Glutamatergic neuron (in vitro differentiated cells): ENCODE measurements at regions not wholly inside any gene's neighbourhood (a gene's known extent, or its start where the extent isn't known, plus 50 kb on each side); places are given as distances from the start of the nearest gene placed in this dataset.

Experiments used
- DNase-seq: peaks from one replicate; pipeline ENCODE4 v3.0.0; 2022
- H3K27ac Mint-ChIP-seq: one replicate; pipeline ENCODE4 v1.8.0; 2020; ENCODE audit warnings: mild to moderate bottlenecking, mixed read lengths, inconsistent platforms; ENCODE audit not compliant: unreplicated experiment
- H3K27me3 Mint-ChIP-seq: one replicate; pipeline ENCODE4 v1.8.0; 2020; ENCODE audit warnings: mild to moderate bottlenecking, moderate library complexity, mixed read lengths, inconsistent platforms; ENCODE audit not compliant: unreplicated experiment
- H3K36me3 Mint-ChIP-seq: one replicate; pipeline ENCODE4 v1.8.0; 2020; ENCODE audit warnings: mild to moderate bottlenecking, mixed read lengths, inconsistent platforms; ENCODE audit not compliant: unreplicated experiment
- H3K4me1 Mint-ChIP-seq: one replicate; pipeline ENCODE4 v1.8.0; 2020; ENCODE audit warnings: mild to moderate bottlenecking, low read depth, mixed read lengths, inconsistent platforms; ENCODE audit not compliant: unreplicated experiment
- H3K4me3 Mint-ChIP-seq: one replicate; pipeline ENCODE4 v1.8.0; 2020; ENCODE audit warnings: mild to moderate bottlenecking, mixed read lengths, inconsistent platforms; ENCODE audit not compliant: unreplicated experiment
- H3K9me3 Mint-ChIP-seq: one replicate; pipeline ENCODE4 v1.8.0; 2020; ENCODE audit warnings: mild to moderate bottlenecking, moderate library complexity, mixed read lengths, inconsistent platforms; ENCODE audit not compliant: unreplicated experiment
- CTCF ChIP-seq: fragments of 200-600 bp; sonication (generic); IDR thresholded peaks from one replicate; pipeline ENCODE4 v1.5.0; 2021; ENCODE audit not compliant: partially characterized antibody, unreplicated experiment

GRCh38 chr10:131006458-131007256, 304.9 kb downstream of the TCERG1L start:
- H3K4me3 Mint-ChIP-seq: no peak overlapping the region
- no peak for TF ChIP-seq CTCF
- no peaks in the 10 kb centered on the region for H3K27me3 Mint-ChIP-seq
- H3K4me1 Mint-ChIP-seq: peaks cover 6% of the 10 kb centered on the region
- DNase-seq: no peak
- no peak overlapping the region for H3K27ac Mint-ChIP-seq
- peaks cover 6% of the 10 kb centered on the region for H3K9me3 Mint-ChIP-seq
- no peaks in the 10 kb centered on the region for H3K36me3 Mint-ChIP-seq

GRCh38 chr10:131009791-131010190, 301.7 kb downstream of the TCERG1L start:
- no peaks in the 10 kb centered on the region for H3K27me3 Mint-ChIP-seq
- no peak for DNase-seq
- no peaks in the 10 kb centered on the region for H3K36me3 Mint-ChIP-seq
- no peak for TF ChIP-seq CTCF
- H3K4me1 Mint-ChIP-seq: no peaks in the 10 kb centered on the region
- H3K9me3 Mint-ChIP-seq: peaks cover 6% of the 10 kb centered on the region
- no peak overlapping the region for H3K4me3 Mint-ChIP-seq
- no peak overlapping the region for H3K27ac Mint-ChIP-seq

- H3K4me3 Mint-ChIP-seq: no peak overlapping the region
- no peak for TF ChIP-seq CTCF
- no peaks in the 10 kb centered on the region for H3K4me1 Mint-ChIP-seq
- H3K27ac Mint-ChIP-seq: no peak overlapping the region
- H3K9me3 Mint-ChIP-seq: peaks cover 4% of the 10 kb centered on the region
- no peak for DNase-seq
- H3K27me3 Mint-ChIP-seq: no peaks in the 10 kb centered on the region
- H3K36me3 Mint-ChIP-seq: no peaks in the 10 kb centered on the region
Observed at GRCh38 chr10:131010965-131011575, 300.5 kb downstream of the TCERG1L start.

- no peak for DNase-seq
- Mint-ChIP-seq H3K4me3 (no peak overlapping the region), H3K36me3 (no peaks in the 10 kb centered on the region), H3K4me1 (no peaks in the 10 kb centered on the region), H3K27me3 (no peaks in the 10 kb centered on the region), H3K9me3 (peaks cover 4% of the 10 kb centered on the region), H3K27ac (no peak overlapping the region)
- TF ChIP-seq CTCF: no peak
Observed at GRCh38 chr10:131011936-131012640, 299.4 kb downstream of the TCERG1L start.

GRCh38 chr10:131012641-131012985, 298.9 kb downstream of the TCERG1L start:
- no peak for TF ChIP-seq CTCF
- Mint-ChIP-seq H3K9me3 (peaks cover 4% of the 10 kb centered on the region), H3K4me1 (no peaks in the 10 kb centered on the region), H3K27ac (no peak overlapping the region), H3K36me3 (no peaks in the 10 kb centered on the region), H3K27me3 (no peaks in the 10 kb centered on the region), H3K4me3 (no peak overlapping the region)
- no peak for DNase-seq
